Activated CD4-positive, alpha-beta T cell treated with anti-CD3 and anti-CD28 coated beads, Interleukin-2, amount 50 U/mL, for 24 hours (primary cell): ENCODE measurements at regions not wholly inside any gene's neighbourhood (a gene's known extent, or its start where the extent isn't known, plus 50 kb on each side); places are given as distances from the start of the nearest gene placed in this dataset.

Experiments
- DNase-seq, 2 donors: peaks; one replicate each; pipeline ENCODE4 v3.0.0-alpha.2; 2020; ENCODE audit warnings: low read depth in 1 of 2, low spot score in 1 of 2

DNA sequence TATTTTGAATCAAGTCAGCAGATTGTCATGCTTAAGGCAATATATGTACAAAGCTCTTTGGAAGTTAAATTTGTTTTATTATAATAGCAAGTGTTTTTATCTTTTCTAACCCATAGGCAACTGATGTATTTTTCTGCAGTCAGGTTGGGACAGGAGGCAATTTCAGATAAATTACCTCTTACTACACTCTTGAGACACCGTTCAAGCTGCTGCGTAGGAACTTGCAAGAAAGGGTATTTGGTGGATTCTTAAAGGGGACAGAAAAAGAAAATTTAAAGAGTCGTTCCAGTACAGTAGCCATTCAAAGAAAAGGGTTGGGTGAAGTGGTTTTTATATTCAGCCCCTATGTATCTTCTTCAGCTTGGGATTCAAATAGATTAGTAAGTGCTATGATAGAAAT, 112.4 kb upstream of the APC start:
- no peak for DNase-seq

DNA sequence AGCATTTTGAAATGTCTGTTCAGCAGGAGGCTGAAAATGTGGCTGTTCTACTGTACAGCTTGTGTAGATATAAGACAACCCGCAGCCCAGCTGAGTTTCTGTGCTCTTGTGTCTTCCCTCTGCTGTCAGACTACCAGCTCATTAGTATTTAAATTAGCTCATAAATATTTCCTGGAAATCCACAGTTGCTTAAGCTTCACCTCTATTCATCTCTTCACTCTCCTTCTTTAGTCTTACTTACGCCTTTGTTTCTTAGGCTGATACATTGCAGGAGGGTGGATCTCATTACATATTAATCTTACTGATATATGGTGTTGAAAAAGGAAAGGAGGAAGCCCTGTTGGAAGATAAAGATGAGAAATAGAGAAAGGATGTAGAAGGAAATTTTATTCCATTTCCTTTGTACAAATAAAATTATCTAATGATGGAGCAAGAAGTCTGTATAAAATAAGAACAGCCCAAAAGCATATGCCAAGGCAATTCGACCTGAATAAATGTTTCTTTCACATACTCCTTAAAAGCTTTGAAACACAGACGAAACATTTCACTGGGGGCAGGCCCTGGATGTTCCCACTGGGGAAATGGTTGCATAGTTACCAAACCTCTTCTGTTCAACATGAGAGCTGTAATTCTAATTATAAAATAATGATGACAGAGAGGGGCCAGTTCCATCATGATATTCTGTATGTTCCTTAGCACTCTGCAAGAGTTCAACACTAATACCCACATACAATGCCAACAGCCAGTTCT, 111.8 kb upstream of the APC start:
- no peak for DNase-seq

DNA sequence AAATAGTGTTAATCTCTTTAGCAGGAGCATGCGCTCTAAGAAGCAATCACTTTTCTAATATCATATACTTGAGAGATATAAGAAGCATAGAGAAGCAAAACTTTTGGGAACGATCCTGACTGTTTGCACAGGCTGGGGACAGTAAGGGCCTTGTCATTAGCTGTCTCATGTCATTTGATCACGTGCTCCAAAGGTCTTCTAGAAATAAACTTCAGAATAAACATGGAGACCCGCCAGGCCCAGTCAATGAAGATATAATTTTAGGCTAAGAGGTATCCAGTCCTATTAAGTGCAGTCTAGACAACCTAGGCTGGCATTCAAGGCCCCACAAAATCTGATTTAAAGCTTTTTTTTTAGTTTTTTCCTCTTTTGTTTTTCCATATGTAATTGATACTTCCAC, 111.0 kb upstream of the APC start:
- no peak for DNase-seq

DNA sequence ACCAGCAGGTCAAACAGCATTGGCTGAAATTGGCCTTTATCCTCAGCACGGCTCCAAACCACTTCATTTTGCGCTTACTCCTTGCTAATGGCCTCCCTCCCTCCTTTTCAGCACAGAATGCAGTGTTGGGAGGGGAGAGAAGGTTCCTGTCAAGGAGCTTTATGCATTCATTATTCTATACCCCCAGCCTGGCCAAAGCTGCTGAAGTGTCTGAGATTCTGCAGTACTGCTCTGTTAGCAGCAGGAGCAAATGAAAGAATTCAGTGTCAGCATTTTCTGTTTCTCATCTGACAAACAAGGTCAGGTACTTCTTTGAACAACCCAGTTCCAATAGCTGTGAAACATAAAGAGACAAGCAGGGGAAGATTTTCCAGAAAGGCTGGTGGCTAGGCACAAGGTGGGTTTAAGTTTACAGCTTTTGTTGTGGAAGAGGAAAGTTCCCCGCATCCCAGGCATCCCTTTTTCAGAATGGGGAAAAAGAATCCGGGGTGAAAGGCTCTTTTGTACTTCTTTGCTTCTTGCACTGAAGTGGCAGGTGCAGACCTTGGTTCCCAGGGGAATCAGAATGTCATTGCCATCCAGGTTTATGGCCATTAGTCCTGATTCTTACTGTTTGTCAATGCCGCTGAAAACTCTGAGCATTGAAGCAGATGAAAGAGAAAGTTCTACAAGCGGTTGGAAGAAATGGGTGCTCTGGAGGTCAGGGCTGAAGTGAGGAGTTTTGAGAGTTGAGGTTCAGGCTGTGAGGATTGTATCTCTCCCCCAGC, 109.3 kb upstream of the APC start:
- no peak for DNase-seq

DNA sequence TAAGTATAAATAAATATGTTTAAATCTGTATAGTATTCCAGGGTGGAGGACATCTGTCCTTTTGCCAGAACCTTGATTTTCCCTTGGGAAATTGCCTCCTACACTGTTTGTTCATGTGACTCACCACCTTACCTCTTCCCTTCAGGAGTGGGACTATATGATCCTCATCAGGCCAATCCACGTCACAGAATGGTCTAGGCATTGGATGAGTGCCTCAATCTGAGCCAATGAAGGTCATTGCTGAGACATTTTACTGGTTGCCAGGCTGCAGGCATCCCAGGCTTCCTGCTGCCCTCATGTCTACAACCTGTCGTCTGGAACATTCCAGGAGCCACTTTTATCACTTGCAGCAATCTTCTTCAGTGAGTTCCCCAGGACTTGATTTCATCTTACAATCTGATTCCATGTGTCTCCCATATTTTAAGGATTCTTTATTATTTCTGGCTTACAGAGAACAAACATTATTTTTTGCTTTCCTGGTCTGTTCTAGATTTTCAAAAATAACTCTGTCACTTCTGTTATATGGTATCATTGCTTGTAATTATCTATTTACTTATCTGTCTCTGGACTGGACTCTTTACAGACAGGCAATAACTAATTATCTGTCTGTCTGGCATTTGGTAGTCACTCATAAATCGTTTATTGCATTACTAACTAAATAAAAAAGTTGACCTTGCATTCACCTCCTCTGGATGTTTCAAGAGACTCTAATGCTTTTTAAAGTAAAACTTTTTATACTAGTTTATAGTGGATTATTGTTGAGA, 107.3 kb upstream of the APC start:
- DNase-seq, result no peak

DNA sequence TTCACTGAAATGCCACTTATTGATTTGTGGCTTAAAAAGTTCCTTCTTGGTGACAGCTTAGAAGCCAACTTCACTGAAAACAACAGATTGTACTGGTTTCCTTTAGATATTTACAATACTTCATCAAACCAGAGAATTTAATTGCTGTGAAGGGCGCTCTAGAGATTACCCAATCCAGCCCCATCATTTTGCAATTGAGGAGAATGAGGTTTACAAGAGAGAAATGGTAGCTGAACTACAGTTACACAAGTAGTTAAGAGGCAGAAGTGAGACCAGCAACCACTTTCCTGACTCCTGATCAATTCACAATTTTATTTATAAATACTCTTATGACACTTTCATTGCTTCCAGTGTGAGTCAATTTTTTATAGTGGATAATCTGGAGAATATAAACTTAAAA, 103.5 kb upstream of the APC start:
- no peak for DNase-seq

DNA sequence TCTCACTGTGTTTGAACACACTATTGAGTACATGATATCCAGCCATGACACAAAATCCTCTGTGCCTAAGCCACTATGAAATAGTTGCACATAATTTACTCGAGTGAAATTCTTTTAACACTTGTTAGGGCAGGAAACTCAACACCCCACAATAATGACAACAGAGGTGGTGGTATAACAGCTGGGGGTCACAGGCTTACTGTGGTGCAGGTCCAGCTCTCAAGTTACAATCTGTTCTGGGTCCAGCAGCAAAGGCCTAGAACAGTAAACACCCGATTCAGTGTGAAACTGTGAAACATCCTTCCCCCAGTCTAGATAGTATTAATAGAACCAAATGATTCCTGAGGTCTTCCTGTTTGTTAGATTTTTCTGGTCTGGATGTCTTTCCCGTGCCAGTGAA, 102.9 kb upstream of the APC start:
- no peak for DNase-seq

DNA sequence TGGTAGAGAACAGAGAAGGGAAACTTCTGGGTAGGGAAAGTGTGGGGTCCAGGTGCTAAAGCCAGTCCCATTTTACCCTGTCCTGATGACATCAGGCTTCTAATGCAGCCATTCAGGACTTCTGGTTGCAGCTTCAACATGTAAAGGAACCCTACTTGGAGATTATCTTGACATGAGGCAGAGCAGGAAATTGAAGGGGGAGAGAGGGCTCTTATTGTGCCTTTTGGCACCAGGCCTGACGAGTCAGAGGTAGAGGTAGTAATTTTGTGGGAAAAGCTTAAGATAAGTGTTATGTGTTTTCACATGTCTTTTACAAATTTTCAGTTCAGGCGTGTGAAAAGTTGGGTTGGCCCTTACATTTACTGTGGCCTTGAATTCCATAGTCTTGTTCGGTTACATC, 102.4 kb upstream of the APC start:
- DNase-seq, result no peak

DNA sequence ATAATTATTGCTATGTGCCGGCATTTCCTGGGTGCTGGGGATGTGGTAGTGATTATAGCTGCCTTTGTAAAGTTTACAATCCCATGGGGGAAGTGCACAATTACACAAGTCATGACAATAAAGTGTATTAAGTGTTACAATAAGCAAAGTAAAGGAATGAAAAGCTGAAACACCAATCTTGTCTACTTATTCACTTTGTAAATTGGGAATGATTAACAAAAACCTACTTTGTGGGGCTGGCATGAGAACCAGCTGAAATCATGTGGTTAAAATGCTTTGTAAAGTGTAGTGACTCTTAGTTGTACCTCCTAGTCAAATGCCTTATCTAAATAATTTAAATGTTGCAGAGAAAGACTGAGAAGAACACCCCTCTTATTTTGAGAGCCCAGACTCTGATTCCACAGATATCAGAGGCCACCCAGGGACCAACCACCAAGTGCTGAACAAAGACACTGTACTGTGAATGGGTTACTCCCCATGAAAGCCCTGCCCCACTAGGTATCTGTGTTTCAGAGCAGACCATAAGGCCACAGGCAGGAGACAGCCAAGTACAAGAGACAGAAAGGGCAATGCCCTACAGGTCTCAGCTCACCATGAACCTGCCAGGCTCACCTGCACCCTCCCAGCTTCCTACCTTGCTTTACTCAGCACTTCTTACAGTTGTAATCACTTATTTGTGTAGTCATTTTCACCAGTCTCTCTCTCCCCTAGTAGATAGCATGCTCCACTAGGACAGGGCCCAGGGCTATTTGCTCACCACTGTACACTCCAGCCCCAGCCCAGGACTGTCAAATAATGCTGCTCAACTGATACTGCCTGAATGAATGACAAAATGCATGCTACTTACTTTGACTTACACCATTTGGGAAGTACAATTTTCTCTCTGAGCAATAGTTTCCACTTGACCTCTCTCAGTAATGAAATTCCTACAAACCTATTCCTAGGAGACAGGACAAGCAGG, 101.6 kb upstream of the APC start:
- DNase-seq, result no peak

DNA sequence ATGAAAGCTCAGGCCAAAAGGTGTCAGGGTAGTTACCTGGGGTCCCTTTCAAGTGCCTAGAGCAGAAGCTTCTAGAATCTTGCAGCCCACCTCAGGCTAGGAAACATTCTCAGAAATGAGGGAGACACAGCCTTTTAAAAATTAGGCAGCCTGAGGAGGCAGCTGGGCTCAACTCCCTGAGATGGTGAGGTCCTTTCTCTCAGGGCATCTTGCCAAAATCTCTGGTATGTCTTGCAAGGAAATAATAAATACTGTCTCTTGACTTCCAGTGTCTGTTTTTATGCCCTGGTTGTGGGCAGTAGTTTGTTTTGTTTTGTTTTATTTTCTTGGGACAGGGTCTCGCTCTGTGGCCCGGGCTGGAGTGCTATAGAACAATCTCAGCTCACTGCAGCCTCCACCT, 100.9 kb upstream of the APC start:
- DNase-seq, result no peak

DNA sequence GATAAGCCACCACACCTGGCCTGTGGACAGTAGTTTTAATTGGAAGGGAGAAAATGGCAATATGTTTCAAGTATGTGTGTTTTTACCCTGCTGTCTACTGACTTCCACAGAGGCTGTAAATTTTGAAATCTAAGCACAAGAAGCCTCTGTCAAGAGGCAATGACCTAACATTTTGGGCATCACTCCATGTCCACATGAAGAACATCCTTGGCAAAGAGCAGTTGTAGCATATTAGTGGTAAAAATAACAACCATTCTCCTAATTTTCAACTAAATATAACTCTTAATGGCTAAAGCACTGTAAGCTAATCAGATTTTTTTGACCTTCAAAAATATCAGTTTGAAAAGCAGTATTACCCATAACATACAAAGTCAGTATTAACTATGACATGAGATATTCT, 100.3 kb upstream of the APC start:
- DNase-seq, result no peak

DNA sequence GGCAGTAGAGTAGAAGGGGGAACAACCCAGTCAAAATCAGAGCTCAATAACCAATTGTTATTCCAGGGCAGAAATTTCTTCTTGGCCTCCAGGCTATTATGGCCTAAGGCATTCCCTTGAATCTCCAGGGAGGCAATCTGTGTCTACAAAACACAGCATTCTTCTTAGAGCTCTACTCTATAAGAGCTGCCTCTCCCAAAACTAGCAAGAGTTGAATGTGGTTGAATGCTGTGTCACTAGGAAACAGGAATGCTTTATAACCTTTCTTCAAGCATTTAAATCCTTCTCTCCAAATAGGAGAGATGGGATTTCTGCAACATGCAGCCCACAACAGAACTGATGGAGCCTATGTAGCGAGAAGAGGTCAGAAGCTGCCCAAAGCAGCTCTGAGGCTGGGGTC, 97.1 kb upstream of the APC start:
- DNase-seq, result no peak

DNA sequence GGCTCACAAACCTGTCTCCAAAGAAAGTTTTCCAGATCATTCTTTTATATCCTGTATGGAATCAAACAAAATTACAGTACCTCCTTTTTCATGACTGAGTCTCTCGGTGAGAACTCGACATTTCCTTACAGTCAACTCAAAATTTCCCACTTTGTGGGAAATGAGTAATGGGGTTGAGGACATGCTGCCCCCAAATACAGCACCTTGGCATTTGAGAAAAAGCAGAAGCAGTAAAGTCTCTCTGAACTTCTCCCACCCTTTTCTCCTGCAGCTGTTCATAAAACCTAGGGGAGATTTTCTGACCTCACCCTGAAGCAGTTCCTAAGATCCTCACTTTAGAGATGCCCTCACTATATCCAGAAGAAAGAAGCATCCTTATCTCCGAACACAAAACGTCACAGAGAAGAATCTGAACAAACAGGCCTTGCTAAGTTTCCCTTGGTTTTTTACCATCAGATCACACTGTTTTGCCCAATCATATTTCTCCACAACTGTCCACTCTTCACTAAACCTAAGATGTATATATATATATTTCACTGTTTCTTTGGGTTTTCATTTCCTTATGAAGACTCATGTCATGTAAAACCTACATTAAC, 96.1 kb upstream of the APC start:
- no peak for DNase-seq

DNA sequence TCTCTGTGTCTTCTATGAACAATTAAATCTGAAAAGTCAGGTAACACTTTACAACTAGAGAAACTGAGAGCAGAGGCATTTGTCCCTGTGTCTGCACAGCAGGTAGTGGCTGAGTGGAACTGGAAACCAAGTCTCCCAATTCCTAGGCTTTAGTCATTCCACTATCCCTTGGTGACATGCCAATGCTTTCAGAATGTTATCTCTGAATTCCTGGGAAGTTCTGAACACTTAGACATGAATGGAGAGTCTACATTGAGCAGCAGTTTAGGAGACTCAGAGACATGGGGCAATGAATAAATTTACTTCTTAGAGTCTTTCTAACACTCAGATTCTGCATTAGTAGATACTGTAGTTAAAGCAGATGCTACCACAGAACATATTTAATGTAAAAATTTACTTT, 94.8 kb upstream of the APC start:
- no peak for DNase-seq

DNA sequence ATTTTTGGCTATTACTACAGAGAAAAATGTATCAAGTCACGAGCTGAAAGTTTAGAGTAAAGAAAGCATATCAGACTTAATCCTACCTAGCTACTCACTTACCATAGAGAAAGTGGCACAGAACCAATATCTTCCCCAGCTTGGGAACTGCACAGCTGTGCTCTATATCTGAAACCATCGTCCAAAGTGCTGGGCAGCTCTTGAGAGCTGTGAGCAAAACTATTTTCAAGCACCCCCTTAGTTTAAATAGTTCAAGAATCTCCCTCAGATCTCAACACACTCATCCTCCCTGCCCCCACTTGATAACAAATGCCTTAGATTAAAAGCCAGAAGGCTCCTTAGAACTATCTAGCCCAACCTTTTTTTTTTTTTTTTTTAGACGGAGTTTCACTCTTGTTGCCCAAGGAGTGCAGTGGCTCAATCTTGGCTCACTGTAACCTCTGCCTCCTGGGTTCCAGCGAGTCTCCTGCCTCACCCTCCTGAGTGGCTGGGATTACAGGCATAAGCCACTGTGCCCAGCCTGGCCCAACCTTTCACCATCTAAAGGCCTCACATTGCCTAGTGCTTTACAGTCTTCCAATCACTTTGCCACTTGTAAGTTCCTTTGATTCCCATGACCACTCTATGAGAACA, 94.2 kb upstream of the APC start:
- DNase-seq, result no peak

DNA sequence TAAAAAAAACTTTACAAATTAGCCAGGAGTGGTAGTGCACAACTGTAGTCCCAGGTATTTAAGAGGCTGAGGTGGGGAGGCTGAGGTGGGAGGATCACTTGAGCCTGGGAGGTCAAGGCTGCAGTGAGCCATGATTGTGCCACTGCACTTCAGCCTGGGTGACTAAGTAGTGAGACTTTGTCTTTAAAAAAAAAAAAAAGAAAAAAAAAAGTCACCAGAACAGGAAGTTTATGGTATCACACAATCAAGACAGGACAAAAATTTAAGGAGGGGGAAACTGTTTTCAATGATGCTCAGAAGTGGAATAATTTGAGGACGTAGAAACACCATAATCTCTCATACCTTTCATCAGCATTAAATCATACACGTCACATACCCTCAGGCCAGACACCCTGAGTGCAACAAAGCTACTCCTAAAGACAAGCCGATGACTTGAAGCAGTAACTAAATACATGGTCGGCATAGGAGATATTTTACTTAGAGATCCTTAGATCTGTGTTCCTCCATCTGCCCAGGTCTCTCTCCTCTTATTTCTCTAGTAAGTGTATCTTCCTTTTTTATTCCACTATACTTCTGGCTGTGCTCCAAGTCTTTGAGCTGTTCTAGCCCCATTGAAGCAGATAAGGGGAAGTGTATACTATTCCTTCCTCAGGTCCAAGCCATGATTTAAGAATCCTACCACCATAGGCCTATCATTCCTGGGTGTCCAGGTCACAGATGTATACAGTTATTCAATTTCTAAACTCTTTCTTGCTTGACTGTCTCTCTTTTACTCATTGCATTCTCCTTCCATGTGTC, 91.3 kb upstream of the APC start:
- DNase-seq, result no peak

DNA sequence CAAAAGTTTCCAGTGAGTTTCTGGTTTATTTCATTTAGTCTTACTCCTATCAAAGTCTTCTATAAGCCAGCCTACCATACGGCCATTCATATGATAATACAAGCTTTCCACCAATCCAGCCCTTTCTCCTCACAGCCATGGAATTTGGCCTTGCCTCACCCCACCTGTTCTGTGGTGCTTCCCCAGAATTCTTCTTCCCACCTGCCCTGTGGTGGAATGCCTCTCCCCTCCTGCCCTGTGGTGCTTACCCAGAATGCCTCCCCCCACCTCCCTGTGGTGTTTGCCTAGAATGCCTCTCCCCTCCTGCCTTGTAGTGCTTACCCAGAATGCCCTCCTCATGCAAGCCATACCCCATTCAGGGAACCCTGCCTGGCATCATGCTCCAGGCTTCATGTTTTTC, 90.3 kb upstream of the APC start:
- no peak for DNase-seq

DNA sequence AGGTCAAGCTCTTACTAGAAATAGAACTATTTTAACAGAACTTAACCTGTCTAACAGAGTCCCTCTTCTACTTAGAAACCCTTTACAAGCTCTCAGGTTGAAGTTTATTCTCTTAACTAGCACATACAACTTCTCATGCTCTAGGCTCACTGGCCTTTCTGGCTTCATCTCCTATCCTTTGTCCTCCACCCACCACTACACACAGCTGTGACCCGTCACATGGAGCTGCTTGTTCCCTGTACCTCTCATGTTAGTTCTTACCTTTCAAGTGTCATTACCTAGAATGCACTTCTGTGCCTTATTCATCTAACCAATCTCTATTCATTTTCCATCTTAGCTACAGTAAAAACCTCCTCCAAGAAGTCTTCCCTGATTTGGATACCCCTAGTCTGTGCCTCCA, 89.4 kb upstream of the APC start:
- DNase-seq, result no peak

DNA sequence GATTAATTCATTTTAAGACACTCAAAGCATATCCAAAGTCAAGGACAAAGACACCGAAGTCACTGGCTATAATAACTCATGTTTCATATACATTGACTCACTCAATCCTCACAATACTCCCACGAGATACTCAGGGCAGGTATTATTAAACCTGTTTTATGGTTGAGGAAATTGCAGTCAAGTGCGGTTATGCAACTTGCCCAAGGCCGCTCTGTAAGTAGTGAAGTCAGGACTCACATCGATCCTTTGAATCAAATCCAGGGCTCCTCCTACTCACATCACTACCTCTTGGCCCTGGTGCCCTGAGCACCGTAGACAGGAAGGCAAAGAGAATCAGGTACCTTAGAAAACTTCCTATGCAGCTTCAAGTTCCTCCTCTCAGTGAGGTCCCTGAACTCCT, 87.8 kb upstream of the APC start:
- DNase-seq, result no peak
